OCI-LY7 (cell line): ENCODE measurements at regions not wholly inside any gene's neighbourhood (a gene's known extent, or its start where the extent isn't known, plus 50 kb on each side); places are given as distances from the start of the nearest gene placed in this dataset.

ENCODE experiments used
- BruUV-seq: library from RNA; stranded (reverse); fragments of 400-500 nt; replicated peaks from 2 replicates; lab custom pipeline; 2021; lab: Mats Ljungman, UMichigan
- CTCF ChIA-PET: fragments of 300-600 bp; sonication (Branson Sonifier 250); formaldehyde crosslinking; loops from one replicate; lab custom pipeline; 2022; ENCODE audit warnings: antibody characterized with exemption; ENCODE audit not compliant: unreplicated experiment; lab: Charles Lee
- POLR2A ChIA-PET: fragments of 300-600 bp; sonication (Branson Sonifier 250); formaldehyde crosslinking; loops from one replicate; lab custom pipeline; 2022; ENCODE audit warnings: antibody characterized with exemption; lab: Charles Lee
- DNase-seq: peaks from one replicate; pipeline ENCODE4 v3.0.0-alpha.2; 2015; ENCODE audit warnings: low spot score
- H2AFZ ChIP-seq: fragments of 200-600 bp; sonication (generic), shearing (Covaris generic); 2 replicates; pipeline ENCODE4 v1.6.1; 2014; ENCODE audit warnings: mild to moderate bottlenecking, antibody characterized with exemption, low read length, moderate library complexity
- H3K27ac ChIP-seq: fragments of 200-600 bp; sonication (generic); 2 replicates; pipeline ENCODE4 v1.5.1; 2014; ENCODE audit warnings: mixed run types, low read depth, mild to moderate bottlenecking, moderate library complexity, low read length, inconsistent platforms; ENCODE audit not compliant: poor library complexity, severe bottlenecking
- H3K36me3 ChIP-seq: fragments of 200-600 bp; sonication (generic); 2 replicates; pipeline ENCODE4 v1.6.1; 2014; ENCODE audit warnings: mild to moderate bottlenecking, antibody characterized with exemption, low read length, moderate library complexity, mixed read lengths; ENCODE audit not compliant: insufficient read depth
- H3K4me1 ChIP-seq: fragments of 200-600 bp; sonication (generic); 2 replicates; pipeline ENCODE4 v1.5.1; 2014; ENCODE audit warnings: mild to moderate bottlenecking, low read length; ENCODE audit not compliant: insufficient read depth, poor library complexity, severe bottlenecking
- H3K4me2 ChIP-seq: fragments of 200-600 bp; sonication (generic); 2 replicates; pipeline ENCODE4 v1.6.1; 2014; ENCODE audit warnings: mild to moderate bottlenecking, low read length
- H3K4me3 ChIP-seq: fragments of 200-600 bp; sonication (generic); 2 replicates; pipeline ENCODE4 v1.5.1; 2014; ENCODE audit warnings: mild to moderate bottlenecking, low read depth, low read length; ENCODE audit not compliant: poor library complexity, severe bottlenecking
- H3K79me2 ChIP-seq: fragments of 200-600 bp; sonication (generic); 2 replicates; pipeline ENCODE4 v1.6.1; 2016; ENCODE audit warnings: low read depth, mild to moderate bottlenecking, low read length, moderate library complexity, mixed read lengths; ENCODE audit not compliant: insufficient read depth
- H3K9me2 ChIP-seq: fragments of 200-600 bp; sonication (generic); 2 replicates; pipeline ENCODE4 v1.6.1; 2016; ENCODE audit warnings: mild to moderate bottlenecking, low read length, mixed read lengths; ENCODE audit not compliant: insufficient read depth
- H3K9me3 ChIP-seq: fragments of 200-600 bp; sonication (generic); 2 replicates; pipeline ENCODE4 v1.6.1; 2014; ENCODE audit warnings: mild to moderate bottlenecking, mixed run types, low read length, mixed read lengths
- H4K20me1 ChIP-seq: fragments of 200-600 bp; sonication (generic); 2 replicates; pipeline ENCODE4 v1.6.1; 2014; ENCODE audit warnings: mild to moderate bottlenecking, antibody characterized with exemption, low read length, moderate library complexity, mixed read lengths; ENCODE audit not compliant: insufficient read depth
- CTCF ChIP-seq: fragments of 200-600 bp; sonication (generic); conservative IDR thresholded peaks from 2 replicates; pipeline ENCODE4 v1.5.1; 2014; ENCODE audit warnings: mild to moderate bottlenecking, antibody characterized with exemption, low read length, moderate library complexity, mixed read lengths
- EZH2phosphoT487 ChIP-seq: fragments of 200-600 bp; sonication (generic); IDR thresholded peaks from 2 replicates; pipeline ENCODE4 v1.6.1; 2018; ENCODE audit warnings: low read depth, borderline replicate concordance, mild to moderate bottlenecking, mixed run types, antibody characterized with exemption, low read length, moderate library complexity, mixed read lengths
- intact Hi-C: fragments of 100-400 bp; cut with micrococcal nuclease; formaldehyde crosslinking; loops from one replicate; pipeline ENCODE4 v1.10.0; 2022; ENCODE audit not compliant: unreplicated experiment

DNA sequence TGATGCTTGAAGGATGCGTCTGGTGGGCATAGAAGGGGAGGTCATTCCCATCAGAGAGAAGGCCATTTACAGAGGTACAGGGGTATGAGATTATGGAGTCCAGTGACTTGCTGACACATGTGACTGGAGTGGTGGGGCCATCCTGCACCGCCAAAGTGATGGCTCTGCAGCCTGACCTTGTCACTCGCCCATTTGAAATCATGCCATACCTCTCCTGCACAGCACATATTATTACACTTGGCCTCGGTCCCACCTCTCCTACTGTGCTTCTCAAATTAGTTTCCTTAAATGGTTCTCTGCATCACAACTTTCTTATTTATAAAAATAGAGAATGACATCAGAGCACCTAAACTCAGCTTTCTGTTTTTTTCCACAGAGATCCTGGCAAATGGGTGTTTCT is 60.7 kb upstream of the HAND2 start:
- Histone ChIP-seq H2AFZ (no peak overlapping the region), H3K9me2 (no peaks in the 10 kb centered on the region)
- CTCF ChIA-PET, result no interaction called here

GRCh38 chr4:173585876-173586572 is 56.0 kb upstream of the HAND2 start:
- no peaks in the 10 kb centered on the region for H3K9me3 ChIP-seq

More for the DNA sequence above, 60.7 kb upstream of the HAND2 start:
- H3K36me3 ChIP-seq, result no peaks in the 10 kb centered on the region
- H3K9me3 ChIP-seq, result no peaks in the 10 kb centered on the region
- intact Hi-C loops, result no loop called here
- H3K27ac ChIP-seq, result no peak overlapping the region
- no peak overlapping the region for H3K4me2 ChIP-seq
- DNase-seq, result no peak
- BruUV-seq, result no TSS peak
- no peaks in the 10 kb centered on the region for H3K79me2 ChIP-seq
- TF ChIP-seq EZH2phosphoT487, result no peak
- no peak for TF ChIP-seq CTCF
- no peaks in the 10 kb centered on the region for H4K20me1 ChIP-seq
- H3K4me3 ChIP-seq, result no peak overlapping the region
- POLR2A ChIA-PET, result no interaction called here
- H3K4me1 ChIP-seq, result no peaks in the 10 kb centered on the region

More at GRCh38 chr4:173585876-173586572, 56.0 kb upstream of the HAND2 start:
- POLR2A ChIA-PET, result interaction anchor here (0.7 kb wide), 1 partner anchor 196 kb away, joined by 3 read pairs; no protein-coding TSS in a partner anchor
- no TSS peak for BruUV-seq
- intact Hi-C loops, result no loop called here
- Histone ChIP-seq H3K79me2 (no peaks in the 10 kb centered on the region), H3K27ac (no peak overlapping the region), H3K4me1 (no peaks in the 10 kb centered on the region), H3K4me2 (no peak overlapping the region), H2AFZ (no peak overlapping the region), H4K20me1 (no peaks in the 10 kb centered on the region), H3K4me3 (no peak overlapping the region), H3K36me3 (no peaks in the 10 kb centered on the region), H3K9me2 (no peaks in the 10 kb centered on the region)
- CTCF ChIA-PET, result no interaction called here
- TF ChIP-seq CTCF (no peak), EZH2phosphoT487 (no peak)
- DNase-seq, result no peak
